Testis (tissue), 2 donors: ENCODE measurements at regions not wholly inside any gene's neighbourhood (a gene's known extent, or its start where the extent isn't known, plus 50 kb on each side); places are given as distances from the start of the nearest gene placed in this dataset.

Experiments
- DNase-seq: peaks from one replicate; pipeline ENCODE4 v3.0.0-alpha.2; 2019
- H3K27ac ChIP-seq, 2 donors: fragments of 200-600 bp; sonication (generic); one replicate each; pipeline ENCODE4 v1.5.1; 2019
- H3K27me3 ChIP-seq: fragments of 200-600 bp; sonication (generic); one replicate; pipeline ENCODE4 v1.5.1; 2019
- H3K36me3 ChIP-seq: fragments of 200-600 bp; sonication (generic); one replicate; pipeline ENCODE4 v1.5.1; 2017; ENCODE audit warnings: low read depth; ENCODE audit errors: missing control alignments
- H3K4me1 ChIP-seq: fragments of 200-600 bp; sonication (generic); one replicate; pipeline ENCODE4 v1.5.1; 2019
- H3K4me3 ChIP-seq, 2 donors: fragments of 200-600 bp; sonication (generic); one replicate each; pipeline ENCODE4 v1.5.1; 2017 to 2019
- H3K9me3 ChIP-seq: fragments of 200-600 bp; sonication (generic); one replicate; pipeline ENCODE4 v1.5.1; 2017
- CTCF ChIP-seq, 3 experiments: fragments of 450-650 bp in 2 of 3; fragments of 200-600 bp in 1 of 3; sonication (generic) in 1 of 3; IDR thresholded peaks; one replicate each; pipeline ENCODE4 v1.5.1; 2016 to 2019; ENCODE audit warnings: antibody characterized with exemption in 3 of 3, mild to moderate bottlenecking in 2 of 3, moderate library complexity in 1 of 3
- POLR2A ChIP-seq: fragments of 450-650 bp; IDR thresholded peaks from one replicate; pipeline ENCODE4 v1.6.1; 2017; ENCODE audit warnings: antibody characterized with exemption, mild to moderate bottlenecking, moderate library complexity
- WGBS, 2 donors: methylation state at CpG; one replicate each; pipeline ENCODE4 v1.1.5; 2018; 5-methylcytosine and 5-hydroxymethylcytosine counted together
- intact Hi-C: fragments of 100-400 bp; cut with DNase I; formaldehyde crosslinking; loops from one replicate; pipeline ENCODE4 v1.15.1; 2023; ENCODE audit warnings: low total_unique reads

DNA sequence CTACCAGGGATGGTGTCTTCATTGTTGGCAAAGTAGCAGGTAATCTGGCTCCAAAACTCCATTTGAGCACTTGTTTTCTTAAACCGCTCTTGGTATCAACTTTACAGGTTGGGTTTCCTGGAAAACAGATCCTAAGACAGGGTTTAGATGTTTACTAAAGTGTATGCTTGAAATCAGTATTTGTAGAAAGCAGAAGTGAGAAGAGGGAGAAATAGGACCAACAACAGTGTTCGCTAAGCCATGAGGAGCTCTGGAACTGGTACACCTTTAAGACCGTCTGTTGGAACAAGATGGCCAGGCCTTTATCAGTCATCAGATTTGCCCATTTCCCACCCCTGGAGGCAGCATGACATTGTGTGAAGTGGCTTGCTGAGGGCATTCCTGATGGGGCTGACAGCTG, 171.0 kb upstream of the COL8A1 start:
- no peak for DNase-seq
- Histone ChIP-seq H3K36me3 (no peaks in the 10 kb centered on the region), H3K4me3 (no peak overlapping the region), H3K4me1 (no peaks in the 10 kb centered on the region), H3K9me3 (no peaks in the 10 kb centered on the region), H3K27me3 (no peaks in the 10 kb centered on the region), H3K27ac (no peak overlapping the region)
- 95 to 99% methylated on average over 3 of the region's 3 CpGs for WGBS, 2 donors
- TF ChIP-seq POLR2A = no peak
- no peak for TF ChIP-seq CTCF (IDR thresholded peaks at IDR 0.05)
- intact Hi-C loops = no loop called here

DNA sequence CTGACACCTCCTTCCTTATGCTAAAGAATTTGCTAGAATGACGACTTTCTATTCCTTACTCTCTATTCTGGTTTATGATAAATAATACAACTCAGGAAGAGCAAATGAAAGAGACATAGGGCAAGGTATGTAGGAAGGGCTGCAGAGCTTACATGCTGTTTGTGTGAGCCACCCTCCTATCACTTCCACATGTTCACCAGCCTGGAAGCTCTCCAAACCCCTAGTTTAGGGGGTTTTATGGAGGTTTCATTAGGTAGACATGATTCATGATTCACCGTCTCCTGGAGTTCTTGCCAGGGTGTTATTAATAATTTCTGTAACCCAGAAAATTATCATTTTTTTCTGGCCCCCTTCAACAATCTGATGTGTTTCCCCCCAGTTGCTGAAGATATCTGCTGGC, 172.1 kb upstream of the COL8A1 start:
- DNase-seq = no peak
- no peak overlapping the region for H3K4me3 ChIP-seq
- 83 to 88% methylated on average over 2 of the region's 2 CpGs for WGBS, 2 donors
- no peaks in the 10 kb centered on the region for H3K36me3 ChIP-seq
- intact Hi-C loops = no loop called here
- TF ChIP-seq CTCF (IDR thresholded peaks at IDR 0.05) = no peak
- TF ChIP-seq POLR2A = no peak
- H3K27me3 ChIP-seq = no peaks in the 10 kb centered on the region
- H3K4me1 ChIP-seq = no peaks in the 10 kb centered on the region
- no peak overlapping the region for H3K27ac ChIP-seq
- H3K9me3 ChIP-seq = no peaks in the 10 kb centered on the region

DNA sequence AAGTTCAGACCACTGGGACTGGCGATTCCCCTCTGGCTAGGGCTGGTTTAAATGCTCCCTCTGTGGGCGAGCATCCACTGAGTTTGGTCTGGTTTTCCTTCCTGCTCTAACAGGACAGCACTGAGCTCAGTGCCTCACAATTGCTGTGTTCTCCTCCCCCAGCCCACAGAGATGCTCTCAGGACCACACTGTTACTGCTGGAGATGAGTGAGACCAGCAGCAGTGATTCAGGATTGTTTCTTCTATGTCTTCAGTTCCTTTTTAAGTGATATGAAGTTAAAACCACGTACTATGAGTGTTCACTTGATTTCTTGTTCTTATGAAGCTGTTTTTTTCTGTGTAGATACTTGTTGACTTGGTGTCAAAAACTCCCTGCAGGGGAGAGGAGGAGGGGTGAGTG, 180.4 kb upstream of the COL8A1 start:
- Histone ChIP-seq H3K9me3 (no peaks in the 10 kb centered on the region), H3K4me3 (no peak overlapping the region), H3K36me3 (no peaks in the 10 kb centered on the region), H3K4me1 (no peaks in the 10 kb centered on the region), H3K27ac (no peak overlapping the region), H3K27me3 (no peaks in the 10 kb centered on the region)
- intact Hi-C loops = no loop called here
- DNase-seq = no peak
- TF ChIP-seq CTCF (IDR thresholded peaks at IDR 0.05) (no peak), POLR2A (no peak)
- 84 to 91% methylated on average over 3 of the region's 3 CpGs for WGBS, 2 donors

DNA sequence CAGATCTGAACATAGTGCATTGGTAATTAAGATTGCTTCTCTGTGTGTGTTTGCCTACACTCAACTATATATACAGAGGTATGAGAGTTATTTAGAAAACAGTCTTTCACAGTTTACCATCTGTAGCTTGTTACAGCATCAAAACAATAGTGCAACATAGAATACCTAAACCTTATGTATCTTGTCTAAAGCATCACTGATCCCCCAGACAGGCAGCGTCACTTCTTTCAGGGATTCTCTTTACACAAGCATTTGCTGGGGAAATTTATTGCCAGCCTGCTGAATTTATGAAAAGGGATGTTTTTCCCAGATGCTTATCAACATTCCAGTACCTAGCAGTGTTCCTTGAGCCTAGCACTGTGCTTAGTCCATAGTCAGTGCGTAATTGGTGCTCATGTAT, 195.8 kb upstream of the COL8A1 start:
- Histone ChIP-seq H3K27me3 (no peaks in the 10 kb centered on the region), H3K36me3 (no peaks in the 10 kb centered on the region), H3K4me1 (no peaks in the 10 kb centered on the region), H3K4me3 (no peak overlapping the region), H3K9me3 (no peaks in the 10 kb centered on the region), H3K27ac (no peak overlapping the region)
- WGBS, 2 donors = 82 to 100% methylated on average over 2 of the region's 2 CpGs
- no peak for TF ChIP-seq POLR2A
- TF ChIP-seq CTCF (IDR thresholded peaks at IDR 0.05) = no peak
- intact Hi-C loops = no loop called here
- DNase-seq = no peak

- WGBS, 2 donors = 31 to 34% methylated on average over 1 of the region's 1 CpG
- no peak for TF ChIP-seq CTCF (IDR thresholded peaks at IDR 0.05)
- no peak for TF ChIP-seq POLR2A
- intact Hi-C loops = no loop called here
Observed at GRCh38 chr3:99439892-99440291, 198.5 kb upstream of the COL8A1 start.

More at GRCh38 chr3:99439892-99440291, 198.5 kb upstream of the COL8A1 start:
- DNase-seq = no peak
- Histone ChIP-seq H3K4me3 (no peak overlapping the region), H3K27ac (no peak overlapping the region), H3K9me3 (no peaks in the 10 kb centered on the region), H3K36me3 (no peaks in the 10 kb centered on the region), H3K4me1 (no peaks in the 10 kb centered on the region), H3K27me3 (no peaks in the 10 kb centered on the region)
